HG02973 (cell line): ENCODE measurements at regions not wholly inside any gene's neighbourhood (a gene's known extent, or its start where the extent isn't known, plus 50 kb on each side); places are given as distances from the start of the nearest gene placed in this dataset.

Source experiments
- ATAC-seq: cut with Tn5 transposase; IDR thresholded peaks from one replicate; pipeline ENCODE4 v1.9.1; 2021; ENCODE audit warnings: moderate library complexity; ENCODE audit not compliant: unreplicated experiment

GRCh38 chr2:120807751-120808150 is 72.1 kb downstream of the GLI2 start:
- ATAC-seq: no peak

- ATAC-seq: no peak
Measured at GRCh38 chr2:120809151-120809550, 73.5 kb downstream of the GLI2 start.

DNA sequence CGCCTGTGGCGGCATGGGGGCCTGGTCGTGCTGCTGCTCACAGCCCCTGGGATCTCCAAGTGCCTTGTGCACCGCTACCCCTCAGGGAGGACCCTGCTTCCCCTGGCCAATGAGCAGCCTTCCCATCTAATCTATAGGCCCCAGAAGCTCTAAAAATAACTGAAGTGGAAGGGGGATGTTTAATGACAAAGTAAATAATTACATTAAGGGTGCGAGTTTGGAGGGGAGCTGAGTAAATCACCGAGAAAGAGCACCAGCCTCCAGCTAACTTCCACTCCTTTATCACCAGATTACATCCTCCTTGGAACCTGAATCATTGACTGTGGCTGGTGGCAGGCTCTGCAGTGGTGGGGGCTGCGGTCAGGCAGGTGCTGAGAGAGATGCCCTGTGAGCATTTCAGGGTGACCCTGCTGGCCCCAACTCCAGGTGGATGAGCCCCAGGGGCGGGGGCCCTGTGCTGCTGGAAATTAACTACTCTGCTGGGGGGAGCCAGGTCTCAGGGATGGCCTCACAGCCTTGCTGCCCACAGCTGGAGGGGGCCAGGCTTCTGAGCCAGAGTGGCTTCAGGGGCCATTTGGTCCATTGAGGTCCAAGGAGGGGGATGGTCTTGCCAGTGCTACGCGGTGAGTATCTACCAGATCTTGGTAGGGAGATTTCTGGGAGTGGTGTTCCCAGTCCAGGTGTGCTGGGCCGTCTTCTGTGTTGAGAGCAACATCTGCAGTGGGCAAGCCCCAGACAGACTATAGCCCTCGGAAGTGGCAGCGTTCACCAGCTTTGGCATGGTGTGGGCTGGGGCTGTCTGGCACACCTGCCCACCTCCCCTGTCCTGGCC is 74.2 kb downstream of the GLI2 start:
- ATAC-seq: no peak

DNA sequence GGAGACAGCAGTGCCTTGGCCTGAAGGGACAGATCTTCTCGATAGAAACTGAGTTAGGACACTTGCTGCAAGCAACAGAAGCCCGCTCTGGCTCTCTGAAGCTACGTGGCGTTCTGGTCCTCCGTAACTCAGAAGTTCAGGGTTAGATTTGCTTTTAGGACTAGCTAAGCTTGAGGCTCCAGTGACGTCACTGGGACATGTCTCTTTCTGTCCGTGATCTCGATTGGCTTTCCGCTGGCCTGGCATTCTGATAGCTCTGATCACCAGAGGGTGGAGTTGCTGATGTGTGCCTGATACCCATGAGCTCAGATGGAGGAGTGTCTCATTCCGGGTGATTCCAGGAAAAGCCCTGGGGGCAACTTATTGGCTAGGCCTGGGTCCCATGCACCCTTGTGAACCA is 75.0 kb downstream of the GLI2 start:
- ATAC-seq: no peak

DNA sequence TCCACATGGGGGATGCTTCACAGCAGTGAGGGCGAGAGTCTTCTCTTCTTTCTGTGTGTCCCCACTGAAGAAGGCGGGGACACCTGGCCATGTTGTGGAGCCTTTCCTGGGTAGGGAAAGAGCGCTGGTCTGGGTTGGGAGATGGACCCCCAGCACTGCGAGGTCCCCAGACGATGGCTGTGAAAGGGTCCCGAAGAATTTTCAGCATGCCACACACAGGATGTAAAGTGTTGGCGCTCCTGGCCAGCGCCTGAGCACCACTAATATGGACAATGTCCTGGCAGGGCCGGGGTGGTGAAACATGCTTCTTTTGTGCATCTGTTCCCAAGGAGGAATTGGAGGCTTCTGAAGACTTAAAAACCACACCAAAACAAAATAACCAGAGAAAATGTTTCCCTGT is 77.2 kb downstream of the GLI2 start:
- ATAC-seq: no peak

GRCh38 chr2:120814352-120814751 is 78.7 kb downstream of the GLI2 start:
- no peak for ATAC-seq

DNA sequence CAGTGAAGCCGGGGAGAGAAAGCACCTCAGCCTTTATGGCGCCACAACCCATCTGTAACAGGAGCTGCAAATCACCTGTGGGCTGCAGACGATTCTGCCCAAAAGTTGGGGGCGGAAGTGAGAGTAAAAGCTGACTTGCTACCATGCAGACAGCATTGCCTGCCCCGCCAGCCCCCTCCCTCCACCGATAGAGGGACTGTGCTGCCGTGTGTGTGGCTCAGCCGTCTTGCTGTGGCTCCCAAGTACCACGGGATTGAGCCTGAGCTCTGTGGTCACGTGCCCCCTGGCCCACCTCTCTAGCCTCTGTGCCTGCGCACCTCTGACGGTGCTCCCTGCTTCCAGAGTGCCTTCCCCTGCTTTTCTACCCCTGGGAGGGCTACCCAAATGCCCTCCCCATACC is 79.6 kb downstream of the GLI2 start:
- ATAC-seq: no peak

- no peak for ATAC-seq
Measured at GRCh38 chr2:120817136-120817955, 81.7 kb downstream of the GLI2 start.

GRCh38 chr2:120817956-120818325 is 82.3 kb downstream of the GLI2 start:
- ATAC-seq: no peak

- no peak for ATAC-seq
Measured at GRCh38 chr2:120818441-120818920, 82.8 kb downstream of the GLI2 start.

- no peak for ATAC-seq
Measured at GRCh38 chr2:120819720-120820210, 84.1 kb downstream of the GLI2 start.

- ATAC-seq: no peak
Measured at GRCh38 chr2:120820263-120820952, 84.7 kb downstream of the GLI2 start.

GRCh38 chr2:120820953-120821279 is 85.2 kb downstream of the GLI2 start:
- no peak for ATAC-seq

DNA sequence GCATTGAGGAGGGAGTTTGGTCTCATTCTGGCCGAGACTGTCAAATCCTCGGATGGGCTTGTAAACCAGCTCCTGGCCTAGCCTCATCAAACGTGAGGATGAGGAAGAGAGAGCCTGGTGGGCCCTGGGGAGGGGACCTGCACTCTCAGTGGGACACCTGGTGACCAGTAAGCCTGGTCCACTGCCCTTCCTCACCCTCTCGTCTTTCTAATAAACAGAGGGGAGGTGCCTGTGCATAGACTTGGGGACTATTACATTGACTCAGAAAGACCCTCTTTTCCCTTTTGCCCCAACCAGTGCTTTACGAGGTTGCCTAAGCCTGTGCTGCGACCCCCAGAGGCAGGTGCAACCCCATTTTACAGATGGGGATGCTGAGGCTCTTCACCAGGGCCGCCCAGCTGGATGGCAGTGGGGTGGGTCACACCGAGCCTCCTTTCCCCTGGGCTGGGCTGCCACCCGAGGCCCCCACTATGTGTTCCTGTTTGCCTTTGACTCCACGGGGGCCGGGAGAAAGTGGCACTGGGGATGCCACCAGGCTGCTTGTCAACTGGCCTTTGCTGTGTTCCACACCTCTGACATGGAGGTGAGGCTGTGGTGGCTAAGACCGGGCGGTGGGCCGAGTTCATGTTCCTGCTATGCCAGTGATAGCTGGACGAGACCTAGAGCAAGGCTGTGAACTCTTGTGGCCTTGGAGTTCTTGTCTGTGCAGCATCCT is 85.9 kb downstream of the GLI2 start:
- ATAC-seq: no peak

DNA sequence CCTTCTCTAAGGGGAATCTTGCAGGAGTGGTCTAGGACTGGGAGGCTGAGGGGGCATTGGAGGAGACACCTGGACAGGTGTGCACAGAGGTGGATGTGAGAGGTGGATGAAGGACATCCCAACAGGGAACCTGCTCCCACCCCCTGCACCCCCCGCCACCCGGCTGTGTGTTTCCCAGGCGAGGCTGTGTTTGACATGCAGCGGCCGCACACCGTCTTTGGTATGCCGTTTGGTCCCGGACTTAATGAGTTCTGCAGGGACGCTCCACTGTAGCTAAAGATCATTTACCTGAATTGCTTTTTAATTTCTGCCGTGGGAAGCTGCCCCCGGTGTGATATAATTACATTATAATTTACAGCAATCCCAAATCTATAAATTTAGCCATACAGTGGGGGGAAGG is 87.3 kb downstream of the GLI2 start:
- ATAC-seq: no peak

DNA sequence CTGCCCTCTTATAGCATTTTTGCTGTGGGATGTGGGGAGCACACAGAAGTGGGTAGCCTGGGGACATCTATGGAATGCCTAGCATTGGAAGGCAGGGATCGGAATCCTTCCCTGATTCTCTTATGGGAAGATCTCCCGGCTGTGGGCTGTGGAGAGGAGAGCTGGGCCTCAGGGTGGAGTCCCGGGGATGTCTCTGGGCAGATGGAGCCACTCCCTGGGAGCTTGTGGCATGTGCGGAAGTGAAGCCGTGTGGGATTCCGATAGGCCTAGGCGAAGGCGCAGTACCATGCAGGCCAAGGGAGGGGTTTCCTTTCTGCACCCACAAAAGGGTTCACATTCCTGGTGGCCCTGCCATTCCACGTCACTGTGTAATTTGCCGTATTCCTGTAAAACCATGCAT is 87.9 kb downstream of the GLI2 start:
- no peak for ATAC-seq

DNA sequence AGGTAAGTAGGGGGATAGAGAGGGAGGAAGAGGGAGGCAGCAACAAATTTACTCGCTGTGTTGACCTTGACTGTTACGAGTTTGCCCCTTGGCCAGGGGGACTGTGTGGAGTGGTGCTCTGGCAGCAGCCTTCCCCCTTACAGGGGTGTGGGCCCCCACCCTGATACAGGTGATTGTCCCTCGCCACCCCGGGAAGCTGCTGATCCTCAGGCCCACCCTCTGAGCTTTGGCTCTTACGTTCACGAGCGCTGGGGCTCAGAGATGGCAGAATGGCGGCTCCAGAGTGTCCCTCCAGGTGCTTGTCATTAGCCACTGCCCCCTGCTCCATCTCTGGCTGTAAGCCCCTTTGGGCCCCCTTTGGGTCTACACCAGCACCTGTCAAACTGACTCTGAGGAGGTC is 88.6 kb downstream of the GLI2 start:
- no peak for ATAC-seq

- ATAC-seq: no peak
Measured at GRCh38 chr2:120825370-120826259, 89.9 kb downstream of the GLI2 start.

DNA sequence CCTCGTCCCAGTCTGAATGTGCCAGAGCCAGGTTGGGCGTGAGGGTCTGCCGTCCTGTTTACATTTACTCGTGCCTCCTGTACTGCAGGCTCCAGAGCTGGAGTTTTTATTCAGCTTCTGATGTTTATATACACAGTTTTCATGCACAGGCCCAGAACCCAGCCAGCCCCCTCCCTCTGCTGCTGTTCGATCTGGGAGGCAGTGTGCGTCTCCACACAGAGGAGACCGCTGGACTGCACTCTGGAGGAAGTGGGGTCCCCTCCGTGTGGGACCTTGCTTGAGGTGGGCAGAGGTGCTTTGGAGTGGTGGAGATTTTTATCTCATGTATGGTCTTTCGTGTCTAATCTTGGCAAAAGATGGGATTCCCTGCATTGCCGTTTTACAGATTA is 90.6 kb downstream of the GLI2 start:
- ATAC-seq: no peak
